ENCODE measurements at regions not wholly inside any gene's neighbourhood (a gene's known extent, or its start where the extent isn't known, plus 50 kb on each side); places are given as distances from the start of the nearest gene placed in this dataset.

DNA sequence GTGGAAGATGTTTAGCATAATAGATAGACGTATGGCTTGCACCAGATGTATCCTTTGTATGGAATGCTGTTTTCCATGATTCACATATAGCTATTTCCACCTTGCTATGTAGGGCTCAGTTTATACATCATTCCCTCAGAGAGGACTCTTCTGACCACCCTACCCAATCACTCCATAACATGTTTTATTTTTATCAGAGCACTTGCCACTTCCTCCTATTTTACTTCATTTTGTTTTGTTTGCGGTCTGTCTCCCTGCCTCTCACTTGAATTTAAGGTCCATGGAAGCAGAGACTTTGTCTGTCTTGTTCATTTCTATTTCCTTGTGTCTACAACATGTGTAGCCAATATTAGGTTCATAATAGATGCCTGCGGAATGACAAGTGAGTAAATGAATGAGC is 266.9 kb upstream of the CITED2 start:
- TF ChIP-seq EZH2phosphoT487 (IDR thresholded peaks at IDR 0.05; ENCODE audit: low read length), result no peak
- TF ChIP-seq EZH2 (optimal IDR thresholded peaks at IDR 0.05; ENCODE audit: low read depth, low read length), result no peak

GRCh38 chr6:139640921-139641320 is 266.5 kb upstream of the CITED2 start:
- Histone ChIP-seq H3K4me2 (ENCODE audit: low read depth, low read length) (peak overlapping the region; percentile 48; the same call in 1 of the 2 replicates), H3K9ac (ENCODE audit: low read length) (no peak overlapping the region), H2AFZ (ENCODE audit: low read length) (no peak overlapping the region), H3K79me2 (ENCODE audit: low read length) (no peaks in the 10 kb centered on the region), H3K4me1 (ENCODE audit: low read length) (peaks cover 11% of the 10 kb centered on the region), H3F3A (ENCODE audit: insufficient read depth, low read length) (no peaks in the 10 kb centered on the region), H4K20me1 (ENCODE audit: insufficient read depth, low read length) (no peaks in the 10 kb centered on the region), H3K9me3 (replicated peaks; ENCODE audit: insufficient read depth, low read length) (no peaks in the 10 kb centered on the region), H3K9me2 (replicated peaks; ENCODE audit: insufficient read depth, low read length) (no peaks in the 10 kb centered on the region), H3K4me3 (ENCODE audit: low read length) (no peak overlapping the region), H3K36me3 (replicated peaks; ENCODE audit: insufficient read depth, low read length) (no peaks in the 10 kb centered on the region), H3K27ac (ENCODE audit: low read length) (no peak overlapping the region; the same call in 1 of the 2 replicates), H3K27me3 (replicated peaks; ENCODE audit: insufficient read depth, low read length) (no peaks in the 10 kb centered on the region)
- no peak for DNase-seq
- TF ChIP-seq CTCF (IDR thresholded peaks at IDR 0.05; ENCODE audit: low read length), result no peak
- no peak for TF ChIP-seq EZH2 (optimal IDR thresholded peaks at IDR 0.05; ENCODE audit: low read depth, low read length)
- no peak for TF ChIP-seq EZH2phosphoT487 (IDR thresholded peaks at IDR 0.05; ENCODE audit: low read length)

More for the DNA sequence above, 266.9 kb upstream of the CITED2 start:
- Histone ChIP-seq H3K9me2 (replicated peaks; ENCODE audit: insufficient read depth, low read length) (no peaks in the 10 kb centered on the region), H3K4me3 (ENCODE audit: low read length) (no peak overlapping the region), H3F3A (ENCODE audit: insufficient read depth, low read length) (no peaks in the 10 kb centered on the region), H3K36me3 (replicated peaks; ENCODE audit: insufficient read depth, low read length) (no peaks in the 10 kb centered on the region), H3K27ac (ENCODE audit: low read length) (no peak overlapping the region), H3K4me2 (ENCODE audit: low read depth, low read length) (no peak overlapping the region), H3K27me3 (replicated peaks; ENCODE audit: insufficient read depth, low read length) (no peaks in the 10 kb centered on the region), H3K9ac (ENCODE audit: low read length) (no peak overlapping the region), H3K79me2 (ENCODE audit: low read length) (no peaks in the 10 kb centered on the region), H3K4me1 (ENCODE audit: low read length) (peaks cover 11% of the 10 kb centered on the region), H2AFZ (ENCODE audit: low read length) (no peak overlapping the region), H4K20me1 (ENCODE audit: insufficient read depth, low read length) (no peaks in the 10 kb centered on the region), H3K9me3 (replicated peaks; ENCODE audit: insufficient read depth, low read length) (no peaks in the 10 kb centered on the region)
- no peak for DNase-seq

GRCh38 chr6:139640448-139640847 is 266.0 kb upstream of the CITED2 start:
- TF ChIP-seq EZH2phosphoT487 (IDR thresholded peaks at IDR 0.05; ENCODE audit: low read length), result no peak
- TF ChIP-seq CTCF (IDR thresholded peaks at IDR 0.05; ENCODE audit: low read length), result no peak
- TF ChIP-seq EZH2 (optimal IDR thresholded peaks at IDR 0.05; ENCODE audit: low read depth, low read length), result no peak
- Histone ChIP-seq H3K36me3 (replicated peaks; ENCODE audit: insufficient read depth, low read length) (no peaks in the 10 kb centered on the region), H3K4me3 (ENCODE audit: low read length) (0 out of 2 replicates have a peak overlapping the region, but pooled peaks have one; percentile 4), H3K4me2 (ENCODE audit: low read depth, low read length) (peak overlapping the region; percentile 48; the same call in 1 of the 2 replicates), H3K27me3 (replicated peaks; ENCODE audit: insufficient read depth, low read length) (no peaks in the 10 kb centered on the region), H2AFZ (ENCODE audit: low read length) (no peak overlapping the region), H3K4me1 (ENCODE audit: low read length) (peaks cover 11% of the 10 kb centered on the region), H3K9me2 (replicated peaks; ENCODE audit: insufficient read depth, low read length) (no peaks in the 10 kb centered on the region), H3K79me2 (ENCODE audit: low read length) (no peaks in the 10 kb centered on the region), H3K27ac (ENCODE audit: low read length) (no peak overlapping the region; the same call in 1 of the 2 replicates), H4K20me1 (ENCODE audit: insufficient read depth, low read length) (no peaks in the 10 kb centered on the region), H3F3A (ENCODE audit: insufficient read depth, low read length) (no peaks in the 10 kb centered on the region), H3K9ac (ENCODE audit: low read length) (no peak overlapping the region), H3K9me3 (replicated peaks; ENCODE audit: insufficient read depth, low read length) (no peaks in the 10 kb centered on the region)
- DNase-seq, result peak; percentile 76

- H3K9ac ChIP-seq (ENCODE audit: low read length), result no peak overlapping the region
- no peak for DNase-seq
- H3K4me3 ChIP-seq (ENCODE audit: low read length), result no peak overlapping the region
- H3K9me2 ChIP-seq (replicated peaks; ENCODE audit: insufficient read depth, low read length), result no peaks in the 10 kb centered on the region
- H3K27me3 ChIP-seq (replicated peaks; ENCODE audit: insufficient read depth, low read length), result no peaks in the 10 kb centered on the region
- TF ChIP-seq EZH2phosphoT487 (IDR thresholded peaks at IDR 0.05; ENCODE audit: low read length), result no peak
- TF ChIP-seq CTCF (IDR thresholded peaks at IDR 0.05; ENCODE audit: low read length), result no peak
- no peak for TF ChIP-seq EZH2 (optimal IDR thresholded peaks at IDR 0.05; ENCODE audit: low read depth, low read length)
- no peak overlapping the region for H3K27ac ChIP-seq (ENCODE audit: low read length)
- H2AFZ ChIP-seq (ENCODE audit: low read length), result no peak overlapping the region
- H3K79me2 ChIP-seq (ENCODE audit: low read length), result no peaks in the 10 kb centered on the region
- H3F3A ChIP-seq (ENCODE audit: insufficient read depth, low read length), result no peaks in the 10 kb centered on the region
- H3K36me3 ChIP-seq (replicated peaks; ENCODE audit: insufficient read depth, low read length), result no peaks in the 10 kb centered on the region
- H3K9me3 ChIP-seq (replicated peaks; ENCODE audit: insufficient read depth, low read length), result no peaks in the 10 kb centered on the region
- H4K20me1 ChIP-seq (ENCODE audit: insufficient read depth, low read length), result no peaks in the 10 kb centered on the region
- H3K4me1 ChIP-seq (ENCODE audit: low read length), result peaks cover 11% of the 10 kb centered on the region
- H3K4me2 ChIP-seq (ENCODE audit: low read depth, low read length), result no peak overlapping the region
Observed at GRCh38 chr6:139639507-139639906, 265.1 kb upstream of the CITED2 start.
